ENCODE measurements at regions not wholly inside any gene's neighbourhood (a gene's known extent, or its start where the extent isn't known, plus 50 kb on each side); places are given as distances from the start of the nearest gene placed in this dataset.

GRCh38 chr10:10855151-10855581 is 162.5 kb upstream of the CELF2 start:
- Mint-ChIP-seq H3K4me3 (no peak overlapping the region), H3K36me3 (ENCODE audit: low read depth) (no peaks in the 10 kb centered on the region), H3K4me1 (ENCODE audit: low read depth) (no peaks in the 10 kb centered on the region), H3K27ac (no peak overlapping the region), H3K9me3 (no peaks in the 10 kb centered on the region), H3K27me3 (peaks cover 31% of the 10 kb centered on the region)

DNA sequence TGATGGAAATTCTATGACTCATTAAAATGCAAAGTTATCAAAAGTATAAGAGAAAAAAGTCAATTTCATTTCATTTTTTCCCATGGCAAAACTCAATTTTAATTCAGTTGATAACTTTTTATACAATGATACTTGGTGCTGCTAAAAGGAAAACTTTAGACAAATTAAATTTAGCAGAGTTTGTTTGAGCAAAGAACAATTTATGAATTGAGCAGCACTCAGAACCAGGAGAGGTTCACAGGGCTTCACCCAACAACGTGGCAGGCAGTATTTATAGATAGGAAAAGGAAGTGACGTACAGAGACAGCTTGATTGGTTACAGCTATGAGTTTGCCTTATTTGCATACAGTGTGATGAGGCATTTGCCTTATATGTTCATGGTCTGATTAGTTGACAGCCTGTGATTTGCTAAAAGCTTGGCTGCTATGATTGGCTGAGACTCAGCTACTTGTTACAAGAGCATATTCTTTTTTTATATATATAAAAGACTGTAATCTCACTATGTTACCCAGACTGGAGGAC is 157.2 kb upstream of the CELF2 start:
- no peak overlapping the region for H3K27ac Mint-ChIP-seq
- H3K4me3 Mint-ChIP-seq, result no peak overlapping the region
- H3K9me3 Mint-ChIP-seq, result no peaks in the 10 kb centered on the region
- H3K36me3 Mint-ChIP-seq (ENCODE audit: low read depth), result no peaks in the 10 kb centered on the region
- H3K4me1 Mint-ChIP-seq (ENCODE audit: low read depth), result no peaks in the 10 kb centered on the region
- H3K27me3 Mint-ChIP-seq, result peaks cover 13% of the 10 kb centered on the region

DNA sequence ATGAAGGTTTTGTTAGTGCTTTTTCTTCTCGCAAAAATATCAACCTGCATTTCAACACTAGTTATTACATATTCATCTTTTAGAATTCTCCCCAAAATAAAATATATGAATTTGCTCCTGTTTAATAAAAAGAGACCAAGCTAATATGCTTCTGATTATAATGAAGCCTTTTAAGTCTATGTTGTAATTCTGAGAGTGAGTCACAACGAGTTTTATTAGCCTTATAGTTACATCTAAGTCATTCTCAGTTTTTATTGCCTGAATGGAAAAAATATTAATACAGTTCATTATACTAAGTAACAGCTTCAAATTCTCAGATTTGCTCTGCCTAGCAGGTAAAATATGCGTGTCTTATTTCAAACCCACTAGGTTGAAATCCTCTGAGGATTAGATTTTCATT is 152.4 kb upstream of the CELF2 start:
- H3K27me3 Mint-ChIP-seq, result peaks cover 8% of the 10 kb centered on the region
- no peaks in the 10 kb centered on the region for H3K4me1 Mint-ChIP-seq (ENCODE audit: low read depth)
- no peak overlapping the region for H3K27ac Mint-ChIP-seq
- H3K36me3 Mint-ChIP-seq (ENCODE audit: low read depth), result no peaks in the 10 kb centered on the region
- H3K9me3 Mint-ChIP-seq, result peaks cover 4% of the 10 kb centered on the region
- no peak overlapping the region for H3K4me3 Mint-ChIP-seq

- peaks cover 11% of the 10 kb centered on the region for H3K27me3 Mint-ChIP-seq
- H3K4me1 Mint-ChIP-seq (ENCODE audit: low read depth), result no peaks in the 10 kb centered on the region
- H3K9me3 Mint-ChIP-seq, result peaks cover 4% of the 10 kb centered on the region
- no peaks in the 10 kb centered on the region for H3K36me3 Mint-ChIP-seq (ENCODE audit: low read depth)
- H3K4me3 Mint-ChIP-seq, result no peak overlapping the region
- no peak overlapping the region for H3K27ac Mint-ChIP-seq
Observed at GRCh38 chr10:10865913-10866312, 151.8 kb upstream of the CELF2 start.

DNA sequence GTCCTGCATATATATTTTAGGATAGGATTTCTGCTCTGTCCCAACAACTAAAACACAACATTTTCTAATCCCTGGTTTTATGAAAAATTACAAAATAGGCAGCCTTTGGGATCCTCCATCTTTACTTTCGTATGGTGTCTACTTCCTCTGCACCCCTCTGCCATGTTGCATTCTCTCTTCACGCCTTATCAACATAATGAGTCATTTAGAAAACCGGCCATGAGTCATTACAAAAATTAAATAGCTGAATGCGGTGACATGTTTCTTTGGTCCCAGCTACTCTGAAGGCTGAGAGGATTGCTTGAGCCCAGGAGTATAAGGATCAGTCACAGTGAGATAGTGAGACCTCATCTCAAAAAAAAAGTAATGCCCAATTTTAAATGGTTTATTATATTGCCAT is 148.1 kb upstream of the CELF2 start:
- no peak overlapping the region for H3K4me3 Mint-ChIP-seq
- no peaks in the 10 kb centered on the region for H3K4me1 Mint-ChIP-seq (ENCODE audit: low read depth)
- peaks cover 4% of the 10 kb centered on the region for H3K9me3 Mint-ChIP-seq
- no peak overlapping the region for H3K27ac Mint-ChIP-seq
- peaks cover 11% of the 10 kb centered on the region for H3K27me3 Mint-ChIP-seq
- H3K36me3 Mint-ChIP-seq (ENCODE audit: low read depth), result no peaks in the 10 kb centered on the region

- H3K27me3 Mint-ChIP-seq, result peaks cover 12% of the 10 kb centered on the region
- peaks cover 4% of the 10 kb centered on the region for H3K9me3 Mint-ChIP-seq
- H3K36me3 Mint-ChIP-seq (ENCODE audit: low read depth), result no peaks in the 10 kb centered on the region
- no peak overlapping the region for H3K27ac Mint-ChIP-seq
- H3K4me1 Mint-ChIP-seq (ENCODE audit: low read depth), result no peaks in the 10 kb centered on the region
- no peak overlapping the region for H3K4me3 Mint-ChIP-seq
Observed at GRCh38 chr10:10870523-10871241, 147.0 kb upstream of the CELF2 start.

DNA sequence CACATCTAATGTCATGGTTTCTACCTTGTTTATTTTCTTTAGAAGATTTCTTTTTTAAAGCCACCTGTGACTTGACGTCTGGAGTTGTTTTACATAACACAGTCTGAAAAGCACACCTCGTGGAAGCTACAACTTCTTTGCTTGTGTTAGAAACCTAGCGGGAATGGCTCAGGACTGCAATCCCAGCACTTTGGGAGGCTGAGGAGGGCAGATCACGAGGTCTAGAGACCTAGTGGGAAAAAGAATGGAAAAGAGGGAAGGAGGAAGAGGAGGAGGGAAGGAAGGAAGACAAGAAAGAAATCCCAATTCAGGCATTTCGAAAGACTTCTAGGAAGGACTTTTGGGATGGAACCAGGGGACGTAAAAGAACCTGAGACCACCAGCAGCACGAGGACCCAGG is 146.3 kb upstream of the CELF2 start:
- no peak overlapping the region for H3K4me3 Mint-ChIP-seq
- H3K27ac Mint-ChIP-seq, result no peak overlapping the region
- H3K27me3 Mint-ChIP-seq, result peaks cover 14% of the 10 kb centered on the region
- no peaks in the 10 kb centered on the region for H3K36me3 Mint-ChIP-seq (ENCODE audit: low read depth)
- H3K9me3 Mint-ChIP-seq, result peaks cover 4% of the 10 kb centered on the region
- H3K4me1 Mint-ChIP-seq (ENCODE audit: low read depth), result no peaks in the 10 kb centered on the region

- no peaks in the 10 kb centered on the region for H3K36me3 Mint-ChIP-seq (ENCODE audit: low read depth)
- H3K27me3 Mint-ChIP-seq, result peaks cover 14% of the 10 kb centered on the region
- peaks cover 4% of the 10 kb centered on the region for H3K9me3 Mint-ChIP-seq
- H3K4me3 Mint-ChIP-seq, result no peak overlapping the region
- H3K4me1 Mint-ChIP-seq (ENCODE audit: low read depth), result no peaks in the 10 kb centered on the region
- no peak overlapping the region for H3K27ac Mint-ChIP-seq
Observed at GRCh38 chr10:10872035-10872673, 145.5 kb upstream of the CELF2 start.

DNA sequence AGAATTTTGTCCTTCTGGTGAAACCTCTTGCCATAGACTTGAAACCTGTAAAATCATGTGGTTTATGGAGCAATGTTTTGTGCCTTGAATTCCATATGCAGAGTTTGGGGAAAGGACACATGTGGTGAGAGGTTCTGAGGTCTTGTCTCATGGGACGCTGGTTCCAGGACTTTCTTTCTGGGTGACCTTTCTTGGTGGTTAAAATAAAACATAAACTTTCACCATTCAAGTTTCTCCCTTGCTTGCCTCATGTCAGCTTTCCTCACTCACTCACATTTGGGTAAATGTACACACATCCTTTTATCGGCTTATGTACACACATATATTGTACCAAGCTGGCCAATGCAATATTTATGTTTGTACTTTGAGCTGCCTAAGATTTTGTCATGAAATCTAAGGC is 144.9 kb upstream of the CELF2 start:
- Mint-ChIP-seq H3K36me3 (ENCODE audit: low read depth) (no peaks in the 10 kb centered on the region), H3K4me3 (no peak overlapping the region), H3K9me3 (peaks cover 4% of the 10 kb centered on the region), H3K27ac (no peak overlapping the region), H3K27me3 (peaks cover 17% of the 10 kb centered on the region), H3K4me1 (ENCODE audit: low read depth) (no peaks in the 10 kb centered on the region)

GRCh38 chr10:10873289-10873688 is 144.4 kb upstream of the CELF2 start:
- Mint-ChIP-seq H3K4me1 (ENCODE audit: low read depth) (no peaks in the 10 kb centered on the region), H3K36me3 (ENCODE audit: low read depth) (no peaks in the 10 kb centered on the region), H3K9me3 (peaks cover 4% of the 10 kb centered on the region), H3K4me3 (no peak overlapping the region), H3K27ac (no peak overlapping the region), H3K27me3 (peaks cover 17% of the 10 kb centered on the region)

DNA sequence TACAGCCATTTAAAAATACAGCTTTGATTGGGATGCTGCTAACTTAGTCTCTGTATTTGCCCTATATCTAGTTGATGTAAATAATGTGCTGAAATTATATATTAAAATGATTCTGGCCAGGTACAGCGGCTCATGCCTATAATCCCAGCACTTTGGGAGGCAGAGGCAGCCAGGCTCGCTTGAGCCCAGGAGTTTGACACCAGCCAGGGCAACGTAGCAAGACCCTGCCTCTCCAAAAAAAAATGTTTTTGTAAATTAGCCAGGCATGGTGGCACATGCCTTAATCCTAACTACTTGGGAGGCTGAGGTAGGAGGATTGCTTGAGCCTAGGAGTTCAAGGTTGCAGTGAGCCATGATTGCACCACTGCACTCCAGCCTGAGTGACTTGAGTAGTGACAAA is 143.8 kb upstream of the CELF2 start:
- no peaks in the 10 kb centered on the region for H3K4me1 Mint-ChIP-seq (ENCODE audit: low read depth)
- no peaks in the 10 kb centered on the region for H3K36me3 Mint-ChIP-seq (ENCODE audit: low read depth)
- peaks cover 17% of the 10 kb centered on the region for H3K27me3 Mint-ChIP-seq
- no peak overlapping the region for H3K4me3 Mint-ChIP-seq
- H3K27ac Mint-ChIP-seq, result no peak overlapping the region
- peaks cover 4% of the 10 kb centered on the region for H3K9me3 Mint-ChIP-seq

DNA sequence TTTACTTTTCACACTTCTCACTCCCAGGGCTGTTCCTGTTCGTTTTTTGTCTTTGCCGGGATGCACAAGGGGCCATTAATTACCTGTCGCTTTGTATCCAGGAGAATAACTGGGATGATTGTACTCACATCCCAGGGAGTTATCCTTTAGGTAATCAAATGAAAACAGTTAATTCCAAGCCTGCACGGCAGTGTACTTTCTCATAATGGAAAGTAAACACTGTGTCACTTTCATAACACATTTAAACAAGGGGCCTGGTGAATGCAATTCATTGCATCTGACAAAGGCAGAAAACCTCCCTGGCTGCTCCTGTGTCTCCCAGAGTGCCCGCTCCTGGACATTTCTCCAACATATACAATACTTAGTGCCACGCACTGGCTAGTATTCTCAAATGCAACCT is 138.7 kb upstream of the CELF2 start:
- H3K4me1 Mint-ChIP-seq (ENCODE audit: low read depth), result no peaks in the 10 kb centered on the region
- H3K9me3 Mint-ChIP-seq, result peaks cover 2% of the 10 kb centered on the region
- H3K27me3 Mint-ChIP-seq, result peaks cover 14% of the 10 kb centered on the region

GRCh38 chr10:10881117-10881813 is 136.4 kb upstream of the CELF2 start:
- H3K27me3 Mint-ChIP-seq, result peaks cover 13% of the 10 kb centered on the region
- H3K36me3 Mint-ChIP-seq (ENCODE audit: low read depth), result no peaks in the 10 kb centered on the region
- H3K4me1 Mint-ChIP-seq (ENCODE audit: low read depth), result no peaks in the 10 kb centered on the region
- no peak overlapping the region for H3K4me3 Mint-ChIP-seq
- H3K27ac Mint-ChIP-seq, result no peak overlapping the region
- H3K9me3 Mint-ChIP-seq, result peaks cover 18% of the 10 kb centered on the region

More for the DNA sequence above, 138.7 kb upstream of the CELF2 start:
- Mint-ChIP-seq H3K36me3 (ENCODE audit: low read depth) (no peaks in the 10 kb centered on the region), H3K27ac (no peak overlapping the region), H3K4me3 (no peak overlapping the region)

GRCh38 chr10:10883737-10884136 is 133.9 kb upstream of the CELF2 start:
- peaks cover 18% of the 10 kb centered on the region for H3K9me3 Mint-ChIP-seq
- H3K4me3 Mint-ChIP-seq, result no peak overlapping the region
- no peaks in the 10 kb centered on the region for H3K4me1 Mint-ChIP-seq (ENCODE audit: low read depth)
- no peaks in the 10 kb centered on the region for H3K36me3 Mint-ChIP-seq (ENCODE audit: low read depth)
- peaks cover 9% of the 10 kb centered on the region for H3K27me3 Mint-ChIP-seq
- H3K27ac Mint-ChIP-seq, result no peak overlapping the region

DNA sequence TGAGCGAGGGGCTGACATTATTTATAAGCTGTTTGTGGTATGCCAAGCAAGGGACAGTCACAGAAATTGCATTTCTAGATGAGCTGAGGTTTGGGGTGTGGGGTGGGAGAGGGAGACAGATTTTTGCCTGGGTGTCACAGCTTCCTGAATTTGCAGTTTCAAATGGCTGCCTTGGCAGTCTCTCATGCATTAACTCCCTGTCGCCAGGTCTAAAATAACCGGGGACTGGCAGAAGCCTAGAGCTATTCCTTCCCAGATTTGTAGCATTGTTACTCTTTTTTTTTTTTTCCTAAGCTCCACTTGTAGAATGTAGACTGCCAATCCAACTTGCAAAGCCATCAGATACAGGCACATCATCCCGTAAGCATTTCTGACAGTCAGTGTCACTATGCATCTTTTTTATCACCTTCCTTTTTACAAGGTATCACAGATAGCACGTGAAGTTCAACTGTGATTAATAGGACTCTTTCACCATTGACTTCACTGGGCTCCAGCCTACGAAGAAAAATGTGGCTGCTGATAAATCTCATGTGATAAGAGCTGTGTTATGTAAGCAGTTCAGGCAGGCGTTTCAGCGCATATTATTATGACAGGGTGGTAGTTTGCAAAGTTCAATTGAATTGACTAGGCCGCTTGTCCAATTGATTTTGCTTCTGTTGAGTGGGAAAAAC is 130.7 kb upstream of the CELF2 start:
- peaks cover 18% of the 10 kb centered on the region for H3K9me3 Mint-ChIP-seq
- no peak overlapping the region for H3K4me3 Mint-ChIP-seq
- no peaks in the 10 kb centered on the region for H3K36me3 Mint-ChIP-seq (ENCODE audit: low read depth)
- H3K4me1 Mint-ChIP-seq (ENCODE audit: low read depth), result no peaks in the 10 kb centered on the region
- H3K27me3 Mint-ChIP-seq, result peaks cover 13% of the 10 kb centered on the region
- no peak overlapping the region for H3K27ac Mint-ChIP-seq

All from stimulated activated naive CD8-positive, alpha-beta T cell treated with anti-CD3 and anti-CD28 coated beads, Interleukin-15, Interleukin-2, amounts not matched to agents 100 ng/mL and 50 ng/mL, for 24 hours (primary cell).